HG02885 (cell line): ENCODE measurements at regions not wholly inside any gene's neighbourhood (a gene's known extent, or its start where the extent isn't known, plus 50 kb on each side); places are given as distances from the start of the nearest gene placed in this dataset.

ENCODE experiments used
- ATAC-seq: cut with Tn5 transposase; IDR thresholded peaks from one replicate; pipeline ENCODE4 v1.9.1; 2021; ENCODE audit warnings: mild to moderate bottlenecking; ENCODE audit not compliant: unreplicated experiment, poor library complexity

DNA sequence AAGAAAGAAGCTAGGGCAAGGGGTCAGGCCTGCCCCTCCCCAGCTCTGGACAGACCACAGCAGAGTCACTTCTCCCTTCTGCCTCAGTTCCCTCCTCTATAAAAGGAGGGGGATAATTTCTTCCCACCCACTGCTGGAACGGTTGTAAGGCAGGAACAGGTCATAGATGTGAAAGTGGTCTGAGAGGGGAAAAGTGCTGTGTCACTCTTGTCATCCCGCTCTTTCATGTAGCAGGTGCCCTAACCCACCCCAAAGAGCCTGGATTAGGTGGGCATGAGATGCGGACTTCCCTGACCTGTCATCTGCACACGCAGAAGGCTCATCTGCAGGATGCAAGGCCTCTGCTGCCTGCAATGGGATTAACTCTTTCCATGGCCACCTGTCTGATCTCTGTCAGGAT lies 218.2 kb upstream of the LRFN2 start:
- ATAC-seq = no peak

DNA sequence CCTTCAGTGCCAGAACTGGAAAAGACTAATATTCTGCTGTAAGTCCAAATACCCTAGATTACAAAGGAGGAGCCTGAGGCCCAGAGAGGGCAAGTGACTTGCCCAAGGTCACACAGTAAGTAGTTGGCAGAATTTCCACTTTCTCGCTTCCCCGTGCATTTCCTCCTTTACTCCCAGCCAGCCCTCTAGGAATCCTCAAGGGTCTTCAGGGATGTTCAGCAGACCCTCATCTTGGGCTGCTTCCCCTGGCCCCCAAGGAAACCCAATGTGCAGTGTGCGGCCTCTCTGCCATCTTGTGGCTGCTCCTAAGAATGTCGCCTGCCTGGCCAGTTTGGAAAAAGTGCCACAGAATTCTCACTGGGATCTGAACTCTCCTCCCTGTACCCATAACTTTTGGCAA lies 217.7 kb upstream of the LRFN2 start:
- ATAC-seq = no peak

DNA sequence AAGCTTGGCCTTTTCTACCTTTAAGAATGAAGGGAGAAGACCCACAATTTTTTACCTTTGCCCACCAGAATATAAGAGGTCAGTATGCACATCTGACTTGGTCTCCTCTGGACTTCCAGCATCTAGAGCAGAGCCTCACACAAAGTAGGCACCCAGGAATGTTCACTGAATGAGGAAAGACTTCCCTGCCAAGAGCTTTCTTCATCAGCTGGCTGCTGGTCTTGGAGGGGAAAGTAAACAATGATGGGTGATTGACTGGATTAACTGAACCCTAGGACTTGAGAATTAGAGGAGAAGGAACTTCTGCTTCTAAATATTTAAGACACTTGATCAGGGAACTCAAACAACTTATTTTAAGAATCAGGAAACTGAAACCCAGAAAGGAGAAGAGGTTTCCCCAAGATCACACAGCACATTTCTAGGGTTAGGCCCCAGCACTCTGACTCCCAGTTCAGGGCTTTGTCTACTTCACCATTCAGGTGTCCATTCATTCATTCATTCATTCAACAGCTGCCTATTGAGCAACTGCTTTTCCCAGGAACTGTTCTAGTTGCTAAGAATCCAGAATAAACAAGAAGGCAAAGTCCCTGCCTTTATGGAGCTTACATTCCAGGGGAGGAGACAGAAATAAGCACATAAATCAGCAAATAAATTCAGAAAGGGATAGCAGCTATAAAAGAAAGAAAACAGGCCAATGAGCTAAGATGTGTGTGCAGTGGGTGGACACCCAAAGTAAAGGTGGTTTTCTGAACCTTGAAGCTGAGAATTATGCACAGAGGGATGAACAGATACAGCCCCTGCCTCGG lies 216.9 kb upstream of the LRFN2 start:
- no peak for ATAC-seq

DNA sequence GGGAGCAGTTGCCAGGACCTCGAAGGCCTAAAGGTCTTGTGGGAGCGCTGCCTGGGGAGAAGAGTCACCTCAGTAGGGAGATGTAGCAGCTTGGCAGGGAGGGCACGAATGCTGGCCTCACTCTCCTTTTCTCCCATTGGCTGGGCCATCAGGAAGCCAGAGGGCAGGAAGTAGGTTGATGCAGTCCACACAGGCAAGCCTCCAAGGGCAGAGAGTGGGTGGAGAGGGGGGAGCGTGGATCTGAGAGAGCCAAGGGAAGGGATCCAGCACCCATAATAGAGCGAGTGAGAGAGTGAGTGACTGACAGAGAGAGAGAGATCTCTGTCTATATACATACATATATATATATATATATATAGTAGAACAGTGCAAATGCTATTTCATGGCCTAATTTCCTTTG lies 215.3 kb upstream of the LRFN2 start:
- no peak for ATAC-seq

DNA sequence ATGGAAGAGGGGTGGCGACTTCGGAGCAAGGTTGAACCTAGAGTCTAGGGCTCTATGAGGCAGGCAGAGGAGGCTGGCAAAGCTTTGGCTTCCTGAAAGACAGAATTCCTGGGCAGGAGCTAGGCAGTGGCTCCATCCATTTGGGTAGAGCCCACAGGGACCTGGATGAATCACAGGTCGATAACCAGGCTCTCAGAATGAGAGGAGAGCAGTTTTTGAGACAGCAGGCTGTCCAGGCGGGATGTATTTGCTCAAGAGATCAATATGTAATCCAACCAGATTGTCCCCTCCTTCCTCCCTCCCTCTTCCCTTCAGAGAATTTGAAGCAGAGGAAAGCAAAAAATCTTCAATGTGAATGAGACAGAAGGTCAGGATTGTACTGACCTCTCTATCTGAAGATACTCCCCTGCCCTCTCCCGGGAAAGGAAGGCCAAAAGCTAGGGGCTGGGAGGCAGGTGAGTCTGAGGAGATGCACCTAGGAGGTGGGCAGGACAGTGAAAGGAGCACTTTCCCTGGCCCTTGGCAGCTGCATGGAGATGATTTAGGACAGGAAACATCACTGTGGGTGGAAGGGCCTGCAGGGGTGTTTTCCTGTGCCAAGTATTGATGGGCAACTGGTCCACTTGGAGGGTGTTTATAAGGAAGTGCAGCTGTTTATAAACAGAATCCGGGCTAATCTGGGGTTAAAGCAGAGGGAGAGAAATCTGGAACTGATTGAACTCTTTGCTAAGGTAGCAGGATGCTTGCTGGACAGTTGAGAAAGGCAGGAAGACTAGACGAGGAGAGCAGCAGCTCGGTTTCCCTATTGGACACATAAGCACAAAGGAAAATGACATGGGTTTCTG lies 212.4 kb upstream of the LRFN2 start:
- no peak for ATAC-seq

DNA sequence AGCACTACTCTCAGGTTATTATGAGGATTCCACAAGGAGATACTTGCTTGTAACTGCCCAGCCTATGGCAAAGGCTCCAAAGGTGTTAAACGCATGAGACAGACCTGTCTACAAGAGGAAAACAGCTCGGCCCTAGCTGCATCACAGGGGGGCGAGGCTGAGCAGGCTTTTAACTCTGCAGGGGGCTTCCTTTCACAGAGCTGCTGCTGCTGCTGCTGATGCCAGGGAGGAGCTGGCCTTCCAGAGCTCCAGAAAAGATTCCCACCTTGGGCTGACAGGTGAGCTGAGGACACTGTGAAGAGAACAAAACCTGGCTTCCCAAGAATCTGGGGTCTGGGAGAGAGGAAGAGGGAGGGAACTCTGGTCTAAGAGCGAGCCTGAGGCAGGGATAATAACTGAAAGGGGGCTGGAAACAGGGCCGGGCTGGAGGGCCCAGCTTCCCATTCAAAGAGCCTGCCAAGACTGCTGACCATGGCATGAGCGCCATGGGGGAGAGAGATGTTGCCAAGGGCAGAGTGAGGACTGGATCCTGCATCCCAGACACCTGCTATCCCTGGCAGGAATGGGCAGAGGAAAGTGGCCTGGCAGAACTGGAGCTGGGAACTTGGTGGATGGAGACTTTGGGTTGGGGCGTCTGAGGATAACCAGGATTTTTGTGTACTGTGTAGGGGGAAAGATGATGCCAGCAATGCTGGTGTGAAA lies 211.1 kb upstream of the LRFN2 start:
- no peak for ATAC-seq

DNA sequence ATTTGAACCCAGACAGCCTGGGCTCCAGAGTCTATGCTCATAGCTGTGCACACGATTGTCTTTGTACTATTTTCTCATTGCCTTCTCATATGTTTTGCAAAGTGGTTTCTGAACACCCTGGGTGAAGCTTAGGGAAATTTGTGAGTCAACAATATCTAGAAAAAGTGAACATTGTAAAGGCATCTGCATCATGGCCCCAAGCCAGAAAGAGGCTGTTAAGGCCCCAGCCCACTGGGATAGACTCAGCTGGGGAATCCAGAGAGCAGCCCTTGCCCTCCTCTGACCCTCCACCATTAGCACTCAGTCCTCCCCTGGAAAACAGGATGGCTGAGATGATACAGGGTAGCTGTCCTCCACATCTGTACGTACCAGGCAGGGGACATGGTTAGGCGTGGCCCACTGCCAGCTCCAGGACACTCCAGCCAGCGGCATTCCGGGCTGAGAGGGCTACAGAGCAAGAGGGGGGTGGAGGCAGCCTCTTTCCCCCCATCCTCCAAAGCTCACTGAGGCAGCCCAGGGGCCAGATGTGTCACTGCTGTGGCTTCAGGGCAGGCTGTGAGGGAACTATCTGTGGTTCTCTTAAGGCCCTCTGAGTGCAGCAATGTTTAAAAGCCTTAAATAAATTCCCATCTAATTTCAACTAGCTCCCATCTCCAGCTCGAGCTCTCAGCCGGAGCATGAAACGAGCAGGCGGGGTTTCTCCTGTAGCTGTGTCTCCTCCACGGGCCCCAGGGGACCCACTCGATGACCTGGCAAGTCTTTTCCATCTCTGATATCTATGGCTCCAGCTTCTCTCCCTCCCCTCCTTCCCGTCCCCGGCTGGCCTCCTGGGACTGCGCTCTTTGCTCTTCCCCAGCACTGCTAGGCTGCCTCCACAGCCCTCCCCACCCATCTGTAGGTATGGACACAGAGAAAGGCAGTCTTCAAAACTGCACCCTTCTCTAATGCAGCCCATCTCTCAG lies 209.4 kb upstream of the LRFN2 start:
- no peak for ATAC-seq

DNA sequence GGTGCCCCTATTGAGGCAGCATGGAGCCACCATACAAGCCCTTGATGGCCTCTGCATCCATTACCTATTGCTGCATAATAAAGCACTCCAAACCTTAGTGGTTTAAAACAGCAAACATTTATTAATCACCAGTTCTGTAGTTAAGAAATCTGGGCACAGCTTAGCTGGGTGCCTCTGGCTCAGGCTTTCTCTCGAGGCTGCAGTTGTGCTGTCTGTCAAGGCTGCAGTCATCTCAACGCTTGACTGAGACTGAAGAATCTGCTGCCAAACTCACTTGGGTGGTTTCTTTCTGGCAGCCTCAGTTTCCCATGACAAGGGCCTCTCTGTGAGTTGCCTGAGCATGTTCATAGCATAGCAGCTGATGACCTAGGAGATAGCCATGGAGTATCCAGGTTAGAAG lies 207.4 kb upstream of the LRFN2 start:
- no peak for ATAC-seq

DNA sequence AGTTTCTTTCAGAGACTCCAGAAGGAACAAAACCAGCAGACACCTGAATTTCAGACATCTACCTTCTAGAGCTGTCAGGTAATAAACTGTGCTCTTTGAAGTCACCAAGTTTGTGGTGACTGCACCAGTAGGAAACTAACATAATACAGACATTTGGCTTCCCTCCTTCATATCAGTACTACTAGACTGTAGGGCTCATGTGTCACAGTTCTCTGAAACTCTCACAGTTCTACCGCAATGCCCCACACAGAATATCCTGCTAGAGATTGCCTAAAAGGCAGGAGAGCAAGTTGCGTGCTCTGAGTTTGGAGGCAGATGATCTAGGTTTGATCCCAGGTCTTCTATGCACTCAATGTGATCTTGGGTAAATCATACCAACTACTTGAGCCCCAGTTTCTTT lies 205.0 kb upstream of the LRFN2 start:
- ATAC-seq = no peak

DNA sequence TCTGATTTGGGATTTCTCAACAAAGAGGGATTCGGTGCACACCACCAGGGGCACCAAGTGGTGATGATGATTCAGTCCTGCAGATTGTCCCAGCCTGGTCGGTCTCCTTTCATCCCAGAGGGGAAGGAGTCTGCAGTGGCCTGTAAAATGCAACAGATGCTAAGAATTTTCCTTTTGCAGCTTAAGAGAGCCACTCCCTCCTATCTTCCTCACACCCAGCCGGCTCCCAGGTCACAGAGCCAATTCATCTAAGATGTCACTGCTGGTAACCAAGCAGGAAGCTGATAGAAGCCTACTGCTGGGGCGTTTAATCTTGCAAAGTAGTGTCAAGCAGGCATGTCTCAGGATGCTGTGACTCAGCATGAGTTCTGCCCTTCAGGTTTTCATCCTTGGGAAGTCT lies 203.8 kb upstream of the LRFN2 start:
- ATAC-seq = no peak

DNA sequence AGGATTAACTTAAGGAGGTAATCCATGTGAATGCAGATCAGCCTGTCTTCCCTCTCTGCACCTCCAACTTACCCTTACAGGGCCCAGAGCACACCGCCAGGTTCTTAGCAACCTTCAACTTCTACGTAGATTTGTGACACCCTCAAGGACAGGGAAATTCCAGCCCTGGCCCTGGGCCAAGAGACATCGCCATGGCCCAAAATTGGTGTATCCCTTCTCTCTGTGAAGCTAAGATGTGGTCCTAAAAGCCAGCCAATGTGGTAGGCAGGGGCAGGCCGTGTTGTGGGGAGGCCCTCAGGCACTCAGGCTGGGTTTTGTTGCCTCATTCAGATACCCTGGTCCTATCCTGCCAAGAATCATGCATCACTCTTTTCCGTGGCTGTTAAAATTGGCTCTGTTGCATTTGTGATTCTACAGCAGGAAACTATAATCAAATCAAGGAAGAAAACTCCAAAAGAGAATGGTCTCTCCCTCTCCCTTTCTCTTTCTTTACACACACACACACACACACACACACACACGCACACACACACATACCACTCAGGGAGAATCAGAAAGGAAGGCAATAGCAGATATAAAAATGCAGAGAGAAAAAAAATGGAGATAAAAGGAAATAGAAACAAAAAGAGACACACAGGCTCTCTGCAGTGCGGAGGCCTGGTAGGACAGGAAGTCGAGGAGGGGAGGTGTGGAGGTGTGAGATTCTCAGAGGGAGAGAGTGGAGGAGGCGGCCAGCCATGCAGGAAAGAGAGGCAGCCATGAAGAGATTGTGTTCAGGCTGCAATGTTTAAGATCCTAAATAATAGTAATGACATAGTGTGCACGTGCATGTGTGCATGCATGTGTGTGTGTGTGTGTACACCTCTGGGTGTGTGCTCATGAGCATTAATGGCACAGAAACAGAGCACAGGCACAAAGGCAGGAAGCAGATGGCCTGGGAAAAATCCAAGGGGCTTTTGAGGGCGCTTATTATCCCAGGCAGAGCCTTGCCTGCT lies 201.8 kb upstream of the LRFN2 start:
- ATAC-seq = peak; percentile 70

DNA sequence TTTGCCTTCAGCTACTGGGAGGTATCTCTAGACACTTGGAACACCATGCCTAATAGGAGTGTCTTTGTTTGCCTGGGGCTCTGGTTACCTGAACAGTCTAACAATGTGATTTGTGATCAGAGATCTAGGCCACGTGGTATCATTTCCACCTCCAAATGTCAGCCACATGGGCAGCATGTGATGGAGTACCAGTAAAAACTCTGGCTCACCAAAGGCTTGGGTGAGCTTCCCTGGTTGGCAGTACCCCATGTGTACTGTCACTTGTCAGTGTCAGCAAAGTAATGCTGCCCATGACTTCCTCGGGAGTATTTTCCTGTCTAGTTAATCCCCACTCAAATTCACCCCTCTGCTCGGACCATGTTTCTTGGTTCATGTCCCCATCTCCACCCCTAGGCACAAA lies 195.2 kb upstream of the LRFN2 start:
- ATAC-seq = no peak

DNA sequence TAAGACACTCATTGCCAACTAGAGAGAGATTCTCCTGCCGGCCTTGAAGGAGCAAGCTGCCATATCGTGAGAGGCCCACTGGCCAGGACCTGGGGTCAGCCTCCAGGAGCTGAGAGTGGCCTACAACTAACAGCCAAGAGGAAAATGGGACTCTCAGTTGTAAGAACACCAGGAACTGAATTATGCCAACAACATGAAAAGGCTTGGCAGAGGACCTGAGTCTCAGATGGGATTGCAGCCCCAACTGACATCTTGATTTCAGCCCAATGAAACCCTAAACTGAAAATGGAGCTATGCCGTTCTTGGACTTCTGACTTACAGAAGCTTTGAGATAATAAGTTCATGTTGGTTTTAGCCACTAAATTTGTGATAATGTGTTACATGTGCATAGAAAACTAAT lies 193.5 kb upstream of the LRFN2 start:
- no peak for ATAC-seq

DNA sequence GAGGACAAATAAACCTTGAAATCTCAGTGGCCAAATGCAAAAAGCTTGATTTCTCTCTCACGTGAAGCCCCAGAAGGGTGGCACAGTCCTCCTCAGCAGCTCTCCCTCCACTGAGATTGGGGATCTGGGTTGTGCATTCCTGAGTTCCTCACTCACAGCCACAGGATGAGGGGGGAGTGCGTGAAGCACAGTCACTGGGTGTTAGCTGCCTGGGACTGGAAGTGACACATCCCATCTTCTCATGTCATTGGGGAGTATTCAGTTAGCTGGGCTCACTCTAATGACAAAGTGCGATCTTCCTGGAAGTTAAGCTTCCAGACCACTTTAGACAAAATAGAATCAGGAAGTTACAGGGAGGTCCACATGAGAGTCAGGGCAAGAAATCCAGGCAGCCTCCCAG lies 192.2 kb upstream of the LRFN2 start:
- ATAC-seq = no peak

DNA sequence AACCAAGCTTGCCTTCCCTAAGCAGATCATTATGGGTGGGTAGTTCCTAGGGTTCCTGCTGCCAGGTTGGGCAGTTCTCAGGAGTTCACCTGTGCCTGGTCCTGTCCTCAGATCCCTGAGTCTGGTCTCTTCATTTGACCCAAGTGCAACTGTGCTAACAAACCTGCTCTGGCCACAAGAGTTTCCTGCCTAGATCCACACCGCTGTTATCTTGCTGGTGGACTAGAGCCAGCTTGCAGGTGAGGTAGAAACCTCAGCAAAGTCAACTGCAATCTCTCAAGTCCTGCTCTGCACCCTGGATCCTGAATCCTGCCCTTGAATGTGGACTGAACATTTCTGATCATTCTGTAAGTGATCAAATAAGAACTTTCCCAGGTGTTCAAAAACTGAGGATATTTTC lies 191.8 kb upstream of the LRFN2 start:
- ATAC-seq = no peak

DNA sequence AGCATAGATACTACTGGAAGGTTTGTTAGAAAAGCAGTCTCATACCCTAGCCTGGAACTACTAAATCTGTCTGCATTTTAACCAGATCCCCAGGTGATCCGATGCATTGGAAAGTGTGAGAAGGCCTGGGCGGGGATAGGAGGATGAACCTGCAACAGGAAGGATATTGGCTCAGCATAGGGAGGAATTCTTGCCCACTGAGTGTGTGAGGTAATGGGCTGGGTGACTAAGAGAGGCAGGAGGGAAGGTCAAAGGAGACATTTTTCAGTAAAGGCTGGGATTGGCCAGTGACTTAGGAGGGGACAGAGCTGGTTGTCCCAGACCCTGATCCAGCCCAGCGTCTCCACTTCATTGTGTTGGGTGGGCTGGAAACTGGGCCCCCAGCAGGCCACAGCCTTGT lies 191.0 kb upstream of the LRFN2 start:
- no peak for ATAC-seq

DNA sequence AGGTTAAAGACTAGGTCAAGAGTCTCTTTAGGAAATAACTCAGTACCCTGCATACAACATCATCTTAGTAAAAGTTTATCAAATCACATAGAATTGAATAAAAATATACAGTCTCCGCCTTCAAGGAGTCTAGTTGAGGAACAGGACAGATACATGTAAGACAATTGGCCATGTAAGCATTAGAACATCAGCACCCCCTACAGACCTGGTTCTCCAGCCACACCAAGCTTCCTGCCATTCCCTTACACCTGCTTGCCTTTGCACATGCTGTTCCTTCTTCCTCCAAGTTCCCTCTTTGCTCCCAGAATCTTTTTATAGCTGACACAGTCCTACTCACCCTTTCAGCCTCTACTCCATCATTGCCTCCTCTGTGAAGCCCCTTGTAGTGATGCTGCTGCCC lies 187.8 kb upstream of the LRFN2 start:
- ATAC-seq = no peak

DNA sequence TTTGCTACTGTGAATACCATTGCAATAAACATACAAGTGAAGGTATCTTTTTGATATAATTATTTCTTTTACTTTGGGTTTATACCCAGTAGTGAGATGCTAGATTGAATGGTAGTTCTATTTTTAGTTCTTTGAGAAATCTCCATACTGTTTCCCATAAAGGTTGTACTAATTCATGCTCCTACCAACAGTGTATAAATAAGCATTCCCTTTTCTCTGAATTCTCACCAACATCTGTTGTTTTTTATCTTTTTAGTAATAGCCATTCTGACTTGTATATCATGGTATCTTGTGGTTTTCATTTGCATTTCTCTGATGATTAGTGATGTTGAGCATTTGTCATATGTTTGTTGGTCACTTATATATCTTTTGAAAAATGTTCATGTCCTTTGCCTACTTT lies 183.6 kb upstream of the LRFN2 start:
- ATAC-seq = no peak

DNA sequence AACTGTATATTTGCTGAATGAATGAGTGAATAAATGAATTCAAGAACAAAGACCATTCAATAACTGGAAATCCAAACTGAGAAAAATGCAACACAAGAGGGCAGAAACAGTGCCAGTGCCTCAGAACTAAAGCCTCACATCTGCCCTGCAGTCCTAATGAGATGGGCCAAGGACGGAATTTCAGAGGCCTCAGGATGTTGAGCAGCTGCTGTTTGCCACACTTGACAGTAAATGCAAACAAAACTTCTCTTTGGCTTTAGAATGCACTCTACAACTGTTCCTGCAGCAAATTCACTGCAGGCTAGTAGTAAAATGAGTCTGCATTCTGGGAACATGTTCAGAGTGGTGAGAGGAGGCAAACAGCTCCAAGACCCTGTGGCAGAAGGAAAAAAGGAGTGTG lies 177.6 kb upstream of the LRFN2 start:
- ATAC-seq = no peak
